Astrocyte (in vitro differentiated cells and primary cell): ENCODE measurements at regions not wholly inside any gene's neighbourhood (a gene's known extent, or its start where the extent isn't known, plus 50 kb on each side); places are given as distances from the start of the nearest gene placed in this dataset.

ENCODE experiments used
- DNase-seq: peaks from one replicate; pipeline ENCODE4 v3.0.0-alpha.2; 2010; ENCODE audit warnings: low read depth
- FAIRE-seq: peaks from 2 replicates; lab custom pipeline; 2011; peaks lifted over from hg19 to GRCh38; lab: Jason Lieb, UNC
- H2AFZ ChIP-seq: 2 replicates; pipeline ENCODE4 v1.6.0; 2012; ENCODE audit warnings: low read depth, low read length, inconsistent platforms
- H3K27ac ChIP-seq: 2 replicates; pipeline ENCODE4 v1.5.1; 2011; ENCODE audit warnings: low read depth, low read length, inconsistent platforms
- H3K27me3 ChIP-seq: 2 replicates; pipeline ENCODE4 v1.6.0; 2011; ENCODE audit warnings: low read length, inconsistent platforms; ENCODE audit not compliant: insufficient read depth
- H3K36me3 ChIP-seq: 2 replicates; pipeline ENCODE4 v1.5.1; 2011; ENCODE audit warnings: low read length, inconsistent platforms; ENCODE audit not compliant: insufficient read depth
- H3K4me1 ChIP-seq: 2 replicates; pipeline ENCODE4 v1.5.1; 2011; ENCODE audit warnings: low read length, inconsistent platforms; ENCODE audit not compliant: insufficient read depth
- H3K4me2 ChIP-seq: 2 replicates; pipeline ENCODE4 v1.6.0; 2012; ENCODE audit warnings: low read length, inconsistent platforms
- H3K4me3 ChIP-seq: 2 replicates; pipeline ENCODE4 v1.5.1; 2011; ENCODE audit warnings: low read depth, mild to moderate bottlenecking, low read length, inconsistent platforms; ENCODE audit not compliant: insufficient read depth
- H3K79me2 ChIP-seq: 2 replicates; pipeline ENCODE4 v1.6.0; 2012; ENCODE audit warnings: mild to moderate bottlenecking, low read length, inconsistent platforms; ENCODE audit not compliant: insufficient read depth
- H3K9ac ChIP-seq: 2 replicates; pipeline ENCODE4 v1.6.0; 2012; ENCODE audit warnings: mild to moderate bottlenecking, low read length, inconsistent platforms
- H3K9me3 ChIP-seq: 2 replicates; pipeline ENCODE4 v1.5.1; 2012; ENCODE audit warnings: low read depth, mild to moderate bottlenecking, low read length, inconsistent platforms; ENCODE audit not compliant: insufficient read depth
- H4K20me1 ChIP-seq: 2 replicates; pipeline ENCODE4 v1.6.0; 2012; ENCODE audit warnings: low read length, inconsistent platforms; ENCODE audit not compliant: insufficient read depth
- H3K27ac Mint-ChIP-seq: one replicate; pipeline ENCODE4 v1.8.0; 2021; ENCODE audit warnings: mild to moderate bottlenecking, mixed read lengths; ENCODE audit not compliant: unreplicated experiment
- H3K27me3 Mint-ChIP-seq: one replicate; pipeline ENCODE4 v1.8.0; 2021; ENCODE audit warnings: low read depth, mixed read lengths; ENCODE audit not compliant: unreplicated experiment
- H3K36me3 Mint-ChIP-seq: one replicate; pipeline ENCODE4 v1.8.0; 2021; ENCODE audit warnings: low read depth, mixed read lengths; ENCODE audit not compliant: unreplicated experiment
- H3K4me1 Mint-ChIP-seq: one replicate; pipeline ENCODE4 v1.8.0; 2021; ENCODE audit warnings: low read depth, mixed read lengths; ENCODE audit not compliant: unreplicated experiment
- H3K4me3 Mint-ChIP-seq: one replicate; pipeline ENCODE4 v1.8.0; 2021; ENCODE audit warnings: mild to moderate bottlenecking, moderate library complexity, mixed read lengths; ENCODE audit not compliant: unreplicated experiment
- H3K9me3 Mint-ChIP-seq: one replicate; pipeline ENCODE4 v1.8.0; 2021; ENCODE audit warnings: mild to moderate bottlenecking, mixed read lengths; ENCODE audit not compliant: unreplicated experiment
- CTCF ChIP-seq: IDR thresholded peaks from 2 replicates; pipeline ENCODE4 v1.5.1; 2011; ENCODE audit warnings: low read depth, mild to moderate bottlenecking, inconsistent platforms, low read length, moderate library complexity; ENCODE audit not compliant: insufficient read depth
- EZH2 ChIP-seq: IDR thresholded peaks from 2 replicates; pipeline ENCODE4 v1.6.1; 2012; ENCODE audit warnings: mild to moderate bottlenecking, low read length, inconsistent platforms; ENCODE audit not compliant: insufficient read depth

- no peak for FAIRE-seq
Observed at GRCh38 chr11:92109466-92109865, 115.2 kb upstream of the FAT3 start.

GRCh38 chr11:92107331-92107730 lies 117.3 kb upstream of the FAT3 start:
- FAIRE-seq, result no peak
- Mint-ChIP-seq H3K27me3 (no peaks in the 10 kb centered on the region), H3K9me3 (no peaks in the 10 kb centered on the region), H3K36me3 (no peaks in the 10 kb centered on the region), H3K27ac (no peak overlapping the region), H3K4me3 (no peak overlapping the region), H3K4me1 (peaks cover 2% of the 10 kb centered on the region)
- no peak overlapping the region for H3K27ac ChIP-seq
- H3K9me3 ChIP-seq, result no peaks in the 10 kb centered on the region
- H4K20me1 ChIP-seq, result no peaks in the 10 kb centered on the region
- H3K4me3 ChIP-seq, result no peak overlapping the region
- no peak for DNase-seq
- no peak for TF ChIP-seq CTCF
- no peak for TF ChIP-seq EZH2
- H2AFZ ChIP-seq, result no peak overlapping the region
- H3K9ac ChIP-seq, result no peak overlapping the region
- no peaks in the 10 kb centered on the region for H3K79me2 ChIP-seq
- H3K27me3 ChIP-seq, result no peaks in the 10 kb centered on the region
- H3K4me1 ChIP-seq, result no peaks in the 10 kb centered on the region
- H3K36me3 ChIP-seq, result no peaks in the 10 kb centered on the region
- no peak overlapping the region for H3K4me2 ChIP-seq

More at GRCh38 chr11:92109466-92109865, 115.2 kb upstream of the FAT3 start:
- peaks cover 2% of the 10 kb centered on the region for H3K4me1 Mint-ChIP-seq
- H3K27me3 Mint-ChIP-seq, result no peaks in the 10 kb centered on the region
- H3K27ac Mint-ChIP-seq, result no peak overlapping the region
- H3K4me3 Mint-ChIP-seq, result no peak overlapping the region
- no peak for DNase-seq
- Histone ChIP-seq H3K36me3 (no peaks in the 10 kb centered on the region), H3K9me3 (no peaks in the 10 kb centered on the region), H3K79me2 (no peaks in the 10 kb centered on the region), H3K4me2 (no peak overlapping the region), H3K4me3 (no peak overlapping the region), H3K27ac (no peak overlapping the region), H3K4me1 (no peaks in the 10 kb centered on the region), H3K27me3 (no peaks in the 10 kb centered on the region), H3K9ac (no peak overlapping the region), H4K20me1 (no peaks in the 10 kb centered on the region), H2AFZ (no peak overlapping the region)
- H3K9me3 Mint-ChIP-seq, result peaks cover 4% of the 10 kb centered on the region
- TF ChIP-seq EZH2 (no peak), CTCF (no peak)
- H3K36me3 Mint-ChIP-seq, result no peaks in the 10 kb centered on the region

DNA sequence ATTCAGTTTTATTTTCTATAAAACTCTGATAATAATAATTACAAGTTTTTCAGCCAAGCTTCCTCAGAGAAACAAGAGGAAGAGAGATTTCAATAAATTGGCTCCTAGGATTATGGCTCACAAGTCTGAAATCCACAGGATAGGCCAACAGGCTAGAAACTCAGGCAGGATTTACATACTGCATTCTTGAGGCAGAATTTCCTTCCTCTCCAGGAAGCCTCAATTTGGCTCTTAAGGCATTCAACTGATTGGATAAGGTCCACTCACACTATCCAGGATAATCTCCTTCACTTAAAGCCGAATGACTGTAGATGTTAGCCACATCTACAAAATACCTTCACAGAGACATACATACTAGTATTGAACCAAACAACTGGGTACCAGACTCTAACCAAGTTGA lies 120.3 kb upstream of the FAT3 start:
- no peak overlapping the region for H3K4me3 Mint-ChIP-seq
- no peaks in the 10 kb centered on the region for H3K9me3 ChIP-seq
- TF ChIP-seq EZH2 (no peak), CTCF (no peak)
- H3K27me3 ChIP-seq, result no peaks in the 10 kb centered on the region
- no peak for FAIRE-seq
- no peak overlapping the region for H3K4me2 ChIP-seq
- no peaks in the 10 kb centered on the region for H3K36me3 ChIP-seq
- DNase-seq, result no peak
- no peak overlapping the region for H3K4me3 ChIP-seq
- H4K20me1 ChIP-seq, result no peaks in the 10 kb centered on the region
- no peaks in the 10 kb centered on the region for H3K27me3 Mint-ChIP-seq
- no peaks in the 10 kb centered on the region for H3K36me3 Mint-ChIP-seq
- H3K9me3 Mint-ChIP-seq, result peaks cover 2% of the 10 kb centered on the region
- no peak overlapping the region for H2AFZ ChIP-seq
- H3K4me1 Mint-ChIP-seq, result peaks cover 1% of the 10 kb centered on the region
- no peak overlapping the region for H3K27ac Mint-ChIP-seq
- no peaks in the 10 kb centered on the region for H3K4me1 ChIP-seq
- no peaks in the 10 kb centered on the region for H3K79me2 ChIP-seq
- no peak overlapping the region for H3K27ac ChIP-seq
- no peak overlapping the region for H3K9ac ChIP-seq
